GM12878 (cell line): ENCODE measurements at regions not wholly inside any gene's neighbourhood (a gene's known extent, or its start where the extent isn't known, plus 50 kb on each side); places are given as distances from the start of the nearest gene placed in this dataset.

Source experiments
- ATAC-seq: fragments of 200-7000 bp; cut with Tn5 transposase; 3 replicates; pipeline ENCODE4 v1.9.1; 2020; ENCODE audit warnings: mild to moderate bottlenecking, moderate library complexity
- BruUV-seq: library from RNA; stranded (reverse); fragments of 400-500 nt; replicated peaks from 2 replicates; lab custom pipeline; 2021; lab: Mats Ljungman, UMichigan
- CTCF ChIA-PET: fragments of 300-600 bp; sonication (Branson Sonifier 250); formaldehyde crosslinking; extraction: SDS; loops from one replicate; lab custom pipeline; 2021; ENCODE audit warnings: inconsistent platforms; lab: Yijun Ruan, JAX
- POLR2A ChIA-PET: fragments of 350-600 bp; formaldehyde crosslinking; extraction: SDS; loops from one replicate; lab custom pipeline; 2021; ENCODE audit warnings: inconsistent platforms; lab: Charles Lee
- RAD21 ChIA-PET: fragments of 300-600 bp; sonication (Branson Sonifier 250); formaldehyde crosslinking; loops from one replicate; lab custom pipeline; 2023; ENCODE audit warnings: antibody characterized with exemption; ENCODE audit not compliant: unreplicated experiment; lab: Charles Lee
- SMC1A ChIA-PET: fragments of 300-600 bp; sonication (Branson Sonifier 250); formaldehyde crosslinking; loops from one replicate; lab custom pipeline; 2023; ENCODE audit not compliant: unreplicated experiment, uncharacterized antibody; lab: Charles Lee
- DNase-seq: peaks from one replicate; pipeline ENCODE4 v3.0.0-alpha.2; 2011; ENCODE audit warnings: low read depth, low spot score
- FAIRE-seq: peaks from 3 replicates; lab custom pipeline; 2011; peaks lifted over from hg19 to GRCh38; lab: Jason Lieb, UNC
- H2AFZ ChIP-seq: 2 replicates; pipeline ENCODE4 v1.6.0; 2011; ENCODE audit warnings: low read depth, low read length, control low read depth; ENCODE audit not compliant: control insufficient read depth
- H3K27ac ChIP-seq: 2 replicates; pipeline ENCODE4 v1.5.1; 2011; ENCODE audit warnings: control low read depth; ENCODE audit not compliant: control insufficient read depth, insufficient read depth
- H3K27me3 ChIP-seq, 2 experiments: replicated peaks in 1 of 2; 2 replicates each; pipeline versions ENCODE4 v1.6.0 to v1.6.1; 2011; ENCODE audit warnings: low read length in 1 of 2; ENCODE audit not compliant: control insufficient read depth in 2 of 2, insufficient read depth in 2 of 2
- H3K36me3 ChIP-seq, 2 experiments: 2 replicates each; pipeline ENCODE4 v1.5.1; 2011; ENCODE audit warnings: low read length in 1 of 2; ENCODE audit not compliant: control insufficient read depth in 2 of 2, insufficient read depth in 2 of 2
- H3K4me1 ChIP-seq: 2 replicates; pipeline ENCODE4 v1.6.1; 2011; ENCODE audit warnings: mild to moderate bottlenecking, low read length, moderate library complexity, mixed read lengths; ENCODE audit not compliant: control insufficient read depth, insufficient read depth
- H3K4me2 ChIP-seq: 2 replicates; pipeline ENCODE4 v1.6.0; 2011; ENCODE audit warnings: control low read depth; ENCODE audit not compliant: control insufficient read depth, insufficient read depth
- H3K4me3 ChIP-seq: fragments of 200-600 bp; sonication (generic); 2 replicates; pipeline ENCODE4 v1.5.1; 2016
- H3K79me2 ChIP-seq: 2 replicates; pipeline ENCODE4 v1.6.0; 2011; ENCODE audit warnings: low read length; ENCODE audit not compliant: control insufficient read depth, insufficient read depth
- H3K9ac ChIP-seq: 2 replicates; pipeline ENCODE4 v1.8.0; 2011; ENCODE audit warnings: low read length, control low read depth, mixed read lengths; ENCODE audit not compliant: control insufficient read depth, insufficient read depth
- H3K9me3 ChIP-seq: replicated peaks from 3 replicates; pipeline ENCODE4 v1.5.1; 2011; ENCODE audit warnings: mild to moderate bottlenecking, low read length; ENCODE audit not compliant: control insufficient read depth, insufficient read depth
- H4K20me1 ChIP-seq: 2 replicates; pipeline ENCODE4 v1.6.0; 2011; ENCODE audit not compliant: control insufficient read depth, insufficient read depth
- ATF3 ChIP-seq: IDR thresholded peaks from 2 replicates; pipeline ENCODE4 v1.6.1; 2011; ENCODE audit warnings: low read depth, mild to moderate bottlenecking, low read length, moderate library complexity, borderline replicate concordance; ENCODE audit errors: extremely low read depth
- CREM ChIP-seq: IDR thresholded peaks from 2 replicates; pipeline ENCODE4 v1.6.1; 2014; ENCODE audit warnings: antibody characterized with exemption, low read depth
- DPF2 ChIP-seq: fragments of 450-650 bp; IDR thresholded peaks from 2 replicates; pipeline ENCODE4 v1.6.1; 2017; ENCODE audit warnings: mild to moderate bottlenecking
- KLF5 ChIP-seq: fragments of 450-650 bp; IDR thresholded peaks from 2 replicates; pipeline ENCODE4 v1.6.1; 2014; ENCODE audit warnings: mild to moderate bottlenecking; ENCODE audit not compliant: partially characterized antibody
- MLLT1 ChIP-seq: fragments of 450-650 bp; IDR thresholded peaks from 2 replicates; pipeline ENCODE4 v1.6.1; 2016; ENCODE audit warnings: mild to moderate bottlenecking
- MYC ChIP-seq: IDR thresholded peaks from 2 replicates; pipeline ENCODE4 v1.6.1; 2011; ENCODE audit warnings: mild to moderate bottlenecking, low read length, moderate library complexity, inconsistent platforms; ENCODE audit not compliant: insufficient read depth, insufficient replicate concordance, insufficient read length, severe bottlenecking
- WRNIP1 ChIP-seq: IDR thresholded peaks from 2 replicates; pipeline ENCODE4 v1.6.1; 2011; ENCODE audit warnings: low read depth, low read length, improper control_type of control experiment, borderline replicate concordance
- WGBS: methylation state at CpG from one replicate; pipeline ENCODE4 v1.1.6; 2016; ENCODE audit warnings: low lambda C conversion rate; ENCODE audit not compliant: insufficient replicate concordance, insufficient coverage; ENCODE audit errors: missing lambda C conversion rate; 5-methylcytosine and 5-hydroxymethylcytosine counted together
- in situ Hi-C: fragments of 300-500 bp; cut with MboI; formaldehyde crosslinking; loops from 9 replicates; pipeline ENCODE4 v1.14.3; 2018; ENCODE audit warnings: mixed read lengths
- intact Hi-C: fragments of 100-400 bp; cut with micrococcal nuclease; formaldehyde crosslinking; loops from one replicate; pipeline ENCODE4 v1.14.2; 2022; ENCODE audit not compliant: unreplicated experiment
- TF ChIP-seq, protein P1 (sequence below): fragments of 450-650 bp; IDR thresholded peaks from 2 replicates; pipeline ENCODE4 v1.6.1; 2014; ENCODE audit warnings: mild to moderate bottlenecking

- no peaks in the 10 kb centered on the region for H3K36me3 ChIP-seq
- CTCF ChIA-PET, result interaction anchor here (1.0 to 1.8 kb wide), 3 partner anchors 10 to 563 kb away, joined by 4 to 8 read pairs (median 4); no protein-coding TSS in a partner anchor
- H3K9ac ChIP-seq, result no peak overlapping the region
- H3K79me2 ChIP-seq, result no peaks in the 10 kb centered on the region
- H2AFZ ChIP-seq, result no peak overlapping the region
- no peaks in the 10 kb centered on the region for H3K27me3 ChIP-seq
- H3K4me3 ChIP-seq, result no peak overlapping the region
- no peak overlapping the region for H3K4me2 ChIP-seq
- 37% methylated on average over 7 of the region's 7 CpGs for WGBS
- H4K20me1 ChIP-seq, result no peaks in the 10 kb centered on the region
- in situ Hi-C loops, result no loop called here
- DNase-seq, result no peak
- RAD21 ChIA-PET, result interaction anchor here (1.1 kb wide), 1 partner anchor 133 kb away, joined by 3 read pairs; no protein-coding TSS in a partner anchor
- no peak for FAIRE-seq
- no peaks in the 10 kb centered on the region for H3K9me3 ChIP-seq
- POLR2A ChIA-PET, result no interaction called here
- SMC1A ChIA-PET, result no interaction called here
- no peak overlapping the region for H3K27ac ChIP-seq
- intact Hi-C loops, result loop anchor here (10.0 kb wide), 1 partner anchor 371 kb away; no protein-coding TSS in a partner anchor
- ATAC-seq, result no peak
- no TSS peak for BruUV-seq
- TF ChIP-seq, protein P1, sequence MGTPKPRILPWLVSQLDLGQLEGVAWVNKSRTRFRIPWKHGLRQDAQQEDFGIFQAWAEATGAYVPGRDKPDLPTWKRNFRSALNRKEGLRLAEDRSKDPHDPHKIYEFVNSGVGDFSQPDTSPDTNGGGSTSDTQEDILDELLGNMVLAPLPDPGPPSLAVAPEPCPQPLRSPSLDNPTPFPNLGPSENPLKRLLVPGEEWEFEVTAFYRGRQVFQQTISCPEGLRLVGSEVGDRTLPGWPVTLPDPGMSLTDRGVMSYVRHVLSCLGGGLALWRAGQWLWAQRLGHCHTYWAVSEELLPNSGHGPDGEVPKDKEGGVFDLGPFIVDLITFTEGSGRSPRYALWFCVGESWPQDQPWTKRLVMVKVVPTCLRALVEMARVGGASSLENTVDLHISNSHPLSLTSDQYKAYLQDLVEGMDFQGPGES, result no peak
- TF ChIP-seq, all 136 proteins: peak for 0
- no peaks in the 10 kb centered on the region for H3K4me1 ChIP-seq
Observed at GRCh38 chr15:98513428-98513986, 134.8 kb upstream of the IGF1R start.

GRCh38 chr15:98514034-98514622 lies 134.2 kb upstream of the IGF1R start:
- DNase-seq (no peak), ATAC-seq (no peak), FAIRE-seq (no peak)
- H3K4me3 ChIP-seq, result no peak overlapping the region
- no peak overlapping the region for H2AFZ ChIP-seq
- intact Hi-C loops, result loop anchor here (10.0 kb wide), 1 partner anchor 371 kb away; no protein-coding TSS in a partner anchor
- H3K79me2 ChIP-seq, result no peaks in the 10 kb centered on the region
- TF ChIP-seq WRNIP1 (no peak), MLLT1 (no peak), ATF3 (no peak), KLF5 (no peak), DPF2 (no peak), CREM (no peak), MYC (no peak)
- in situ Hi-C loops, result no loop called here
- H3K9ac ChIP-seq, result no peak overlapping the region
- H3K4me1 ChIP-seq, result no peaks in the 10 kb centered on the region
- ChIA-PET POLR2A (no interaction called here), CTCF (interaction anchor here (1.0 to 1.7 kb wide), 2 partner anchors 9 to 146 kb away, joined by 4 to 8 read pairs; no protein-coding TSS in a partner anchor), SMC1A (no interaction called here), RAD21 (no interaction called here)
- no TSS peak for BruUV-seq
- no peaks in the 10 kb centered on the region for H4K20me1 ChIP-seq
- H3K27me3 ChIP-seq, result no peaks in the 10 kb centered on the region
- WGBS, result 48% methylated on average over 11 of the region's 11 CpGs
- no peaks in the 10 kb centered on the region for H3K9me3 ChIP-seq
- no peak overlapping the region for H3K4me2 ChIP-seq
- H3K36me3 ChIP-seq, result no peaks in the 10 kb centered on the region
- no peak overlapping the region for H3K27ac ChIP-seq
